Stimulated activated CD8-positive, alpha-beta memory T cell treated with anti-CD3 and anti-CD28 coated beads, Interleukin-7, amount 100 ng/mL, for 4 hours (primary cell): ENCODE measurements at regions not wholly inside any gene's neighbourhood (a gene's known extent, or its start where the extent isn't known, plus 50 kb on each side); places are given as distances from the start of the nearest gene placed in this dataset.
"Not testable (repeated sequence)": the region's sequence is repeated elsewhere in the genome, so short reads cannot be mapped to it uniquely, and the experiment has no call there.

ENCODE experiments used
- DNase-seq, 2 donors: peaks; one replicate each; pipeline ENCODE4 v3.0.0-alpha.2; 2020; ENCODE audit warnings: low read depth in 2 of 2

DNA sequence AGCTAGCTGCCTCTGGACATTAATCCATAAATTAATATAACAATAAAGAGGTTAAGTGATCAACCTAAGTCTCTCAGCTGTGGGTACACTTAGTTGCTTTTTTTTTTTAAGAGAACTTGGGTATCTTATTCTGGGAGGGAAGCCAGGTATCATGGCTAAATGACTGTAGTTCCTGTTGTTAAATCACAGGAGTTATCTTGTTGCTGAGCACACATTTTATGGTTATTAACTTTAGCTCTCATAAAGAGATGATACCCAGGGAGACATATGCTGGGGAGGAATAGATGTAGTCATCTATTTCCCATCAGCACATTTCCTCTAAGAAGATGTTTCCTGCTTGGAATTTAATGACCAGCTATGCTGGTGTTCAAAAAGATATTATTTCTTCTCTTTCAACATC, 227.8 kb downstream of the PTGER3 start:
- DNase-seq = no peak

DNA sequence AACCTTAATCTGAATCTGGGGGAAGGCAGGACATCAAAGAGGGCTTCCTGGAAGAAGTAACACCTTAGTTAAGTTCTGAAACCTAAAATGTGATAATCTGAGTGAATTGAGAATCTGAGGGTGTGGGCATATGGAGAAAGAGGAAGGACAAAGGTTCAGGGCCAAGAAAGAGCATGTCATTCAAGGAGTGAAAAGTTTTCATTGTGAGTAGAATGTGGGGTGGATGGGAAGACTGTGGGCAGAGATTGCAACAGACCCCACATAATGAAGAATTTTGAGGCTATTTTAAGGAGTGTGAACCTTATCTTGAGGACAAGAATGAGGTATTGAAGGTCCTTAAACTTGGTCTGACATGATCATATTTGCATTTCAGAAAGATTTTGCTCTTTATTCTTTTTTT, 227.2 kb downstream of the PTGER3 start:
- no peak for DNase-seq

- no peak for DNase-seq
These were observed 226.6 kb downstream of the PTGER3 start for GRCh38 chr1:70820995-70821394.

DNA sequence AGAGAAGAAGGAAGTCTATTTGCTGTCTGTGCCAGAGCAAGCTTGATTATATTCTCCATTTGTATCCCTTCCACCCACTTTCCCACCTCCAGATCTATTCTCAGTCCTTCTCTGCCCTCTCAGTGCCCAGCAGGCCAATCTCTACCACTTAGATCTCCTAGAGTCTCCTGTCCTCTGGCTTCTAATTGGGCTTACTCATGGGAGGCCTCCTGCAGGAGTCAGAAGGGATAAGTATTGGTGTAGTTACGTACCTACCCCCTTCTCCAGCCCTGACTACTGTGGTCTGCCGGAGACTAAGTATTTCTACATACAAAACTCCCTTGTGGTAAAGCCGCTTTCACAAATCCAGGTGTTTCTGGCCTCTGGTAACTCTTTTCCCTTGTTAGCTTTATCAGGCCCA, 221.2 kb downstream of the PTGER3 start:
- no peak for DNase-seq

DNA sequence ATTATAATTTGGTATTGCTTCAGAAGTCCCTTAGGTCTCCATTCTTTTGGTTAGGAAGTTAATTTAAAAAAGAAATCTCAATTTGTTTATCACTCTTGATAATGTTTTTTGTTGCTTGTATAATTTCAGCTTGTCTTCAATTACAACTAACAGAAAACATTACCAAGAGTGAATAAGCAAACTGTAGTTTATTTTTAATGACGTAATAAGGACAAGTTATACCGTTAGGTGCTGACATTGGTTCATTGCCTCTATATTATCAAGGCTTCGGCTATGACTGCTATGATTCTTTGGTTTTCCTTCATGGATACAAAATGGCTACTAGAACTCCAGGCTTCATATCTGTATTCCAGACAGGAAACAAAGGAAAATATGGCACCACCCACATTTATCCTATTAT, 220.6 kb downstream of the PTGER3 start:
- no peak for DNase-seq

DNA sequence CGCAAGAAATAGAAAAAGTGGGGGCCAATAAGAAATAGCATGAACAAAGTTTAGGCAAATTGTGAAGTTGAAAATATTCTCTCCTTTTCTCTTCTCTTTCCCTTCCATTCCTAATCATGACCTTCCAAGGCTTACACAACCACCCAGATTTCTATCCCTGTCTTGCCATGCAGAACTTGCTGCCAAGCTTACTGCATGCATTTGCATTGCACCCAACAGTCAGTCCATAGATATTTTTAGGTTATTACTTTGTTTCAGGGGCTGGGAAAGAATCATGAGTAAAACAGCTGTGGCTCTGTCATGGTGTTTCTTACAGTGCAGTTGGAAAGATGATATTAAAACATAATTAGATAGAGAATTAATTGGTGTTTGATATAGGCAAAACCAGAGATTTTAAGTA, 219.4 kb downstream of the PTGER3 start:
- no peak for DNase-seq

GRCh38 chr1:70834365-70834764, 213.3 kb downstream of the PTGER3 start:
- DNase-seq = not testable (repeated sequence)

- DNase-seq = no peak
These were observed 211.2 kb downstream of the PTGER3 start for GRCh38 chr1:70836456-70836855.

GRCh38 chr1:70840260-70840953, 207.2 kb downstream of the PTGER3 start:
- no peak for DNase-seq

DNA sequence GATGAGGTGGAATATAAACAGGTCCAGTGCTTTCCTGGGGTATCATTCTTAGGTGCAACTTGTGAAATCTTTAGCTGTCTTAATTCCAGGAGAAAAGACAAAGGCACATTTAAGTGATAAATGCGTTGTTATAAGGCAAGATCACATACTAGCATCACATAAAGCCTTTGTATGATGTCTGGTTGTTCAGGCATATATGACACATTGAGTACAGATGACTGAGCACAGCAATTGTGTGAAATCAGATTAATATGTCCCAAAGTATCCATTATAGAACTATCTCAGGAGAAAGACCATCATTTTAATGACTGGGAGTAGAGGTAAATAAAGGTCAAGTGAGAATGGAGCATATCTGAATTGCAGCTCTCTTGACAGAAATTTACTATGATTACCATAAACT, 205.1 kb downstream of the PTGER3 start:
- no peak for DNase-seq

GRCh38 chr1:70843452-70843851, 204.2 kb downstream of the PTGER3 start:
- no peak for DNase-seq

DNA sequence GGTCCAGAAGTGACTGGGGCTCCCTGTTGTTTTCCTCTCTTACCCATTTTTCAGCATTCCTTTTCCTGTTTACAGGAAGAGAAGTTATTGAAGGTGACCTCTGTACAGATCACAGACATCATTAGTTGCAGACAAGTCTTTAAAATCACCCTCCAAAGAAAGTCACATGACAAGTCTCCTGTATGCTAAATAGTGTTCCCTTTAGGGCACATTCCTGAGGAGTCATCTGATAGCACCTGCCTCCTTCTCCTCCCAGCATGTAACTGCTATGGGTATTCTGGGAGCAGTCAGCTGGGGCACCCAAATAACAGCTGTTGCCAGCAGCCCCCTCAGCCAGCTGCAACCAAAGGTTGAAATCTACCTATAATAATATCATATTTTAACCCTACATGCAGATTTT, 200.6 kb downstream of the PTGER3 start:
- DNase-seq = no peak

DNA sequence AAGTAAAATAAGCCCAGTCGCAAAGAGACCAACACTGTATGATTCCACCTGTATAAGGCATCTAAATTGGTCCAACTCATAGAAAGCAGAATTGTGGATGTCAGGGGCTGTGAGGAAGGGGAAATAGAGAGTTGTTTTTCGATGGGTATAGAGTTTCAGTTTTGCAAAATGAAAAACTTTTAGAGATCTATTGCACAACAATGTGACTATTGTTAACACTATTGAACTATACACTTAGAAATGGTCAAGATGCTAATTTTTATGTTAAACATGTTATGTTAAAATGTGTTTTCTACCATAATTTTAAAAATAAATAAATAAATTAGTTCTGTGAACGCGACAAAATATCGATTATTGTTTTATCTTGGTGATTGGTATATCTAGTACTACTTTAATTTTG, 192.4 kb downstream of the PTGER3 start:
- no peak for DNase-seq

GRCh38 chr1:70856201-70856600, 191.4 kb downstream of the PTGER3 start:
- no peak for DNase-seq

DNA sequence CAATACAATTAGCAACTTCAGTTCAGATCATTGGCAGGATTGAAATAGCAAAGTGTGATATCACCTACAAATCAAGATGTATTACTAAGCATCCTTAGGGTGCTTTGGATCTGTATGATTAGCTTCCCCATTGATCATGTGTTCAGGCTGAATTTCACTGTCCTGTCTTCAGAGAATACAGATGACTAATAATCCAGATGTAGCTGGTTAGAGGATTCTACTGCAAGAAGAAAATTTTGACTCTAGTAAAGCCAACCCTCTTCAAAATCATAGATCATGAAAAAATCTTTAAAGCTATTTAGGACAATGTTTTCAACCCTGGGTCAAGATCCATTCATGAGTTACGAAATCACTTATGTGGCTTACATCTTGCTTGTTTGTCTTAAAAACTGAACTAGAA, 184.4 kb downstream of the PTGER3 start:
- no peak for DNase-seq

GRCh38 chr1:70864302-70864701, 183.3 kb downstream of the PTGER3 start:
- no peak for DNase-seq

- no peak for DNase-seq
These were observed 180.9 kb downstream of the PTGER3 start for GRCh38 chr1:70866542-70867264.

DNA sequence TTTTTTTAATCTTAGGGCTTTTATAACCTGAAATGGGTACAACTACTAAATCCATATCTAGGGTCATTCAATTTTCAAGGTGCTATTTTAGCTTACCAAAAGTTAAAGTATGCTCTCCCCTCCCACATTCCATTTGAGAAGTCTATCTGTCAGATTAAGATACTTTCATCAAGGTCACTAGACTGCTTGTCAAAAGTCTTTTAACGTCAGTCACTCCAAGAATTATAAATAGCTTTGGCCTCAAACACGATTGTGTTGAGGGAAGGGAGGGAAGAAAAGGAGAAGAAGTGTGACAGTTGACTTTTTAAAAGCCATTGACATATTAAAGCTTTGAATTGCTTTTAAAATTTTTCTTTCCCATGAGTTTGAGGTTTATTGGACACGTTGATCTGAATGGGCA, 175.8 kb downstream of the PTGER3 start:
- DNase-seq = no peak

DNA sequence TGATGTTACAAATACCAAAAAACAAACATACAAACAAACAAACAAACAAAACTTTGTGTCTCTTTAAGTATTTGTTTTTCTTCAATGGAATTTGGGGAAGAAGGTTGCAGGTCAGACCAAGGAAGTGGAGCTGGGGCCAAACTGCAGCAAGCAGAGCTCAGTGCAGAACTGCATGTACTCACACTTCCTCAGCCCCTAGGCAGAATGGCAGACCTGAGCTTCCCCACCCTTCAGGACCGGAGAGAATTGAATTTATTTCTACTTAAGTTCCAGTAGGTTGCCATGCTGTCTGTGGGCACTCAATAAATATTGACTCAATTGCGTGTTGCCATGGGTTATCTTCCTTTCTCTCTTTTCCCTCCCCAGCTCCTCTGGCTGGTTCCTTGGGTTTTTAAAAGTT, 173.6 kb downstream of the PTGER3 start:
- no peak for DNase-seq

- DNase-seq = no peak
These were observed 172.8 kb downstream of the PTGER3 start for GRCh38 chr1:70874818-70875217.

DNA sequence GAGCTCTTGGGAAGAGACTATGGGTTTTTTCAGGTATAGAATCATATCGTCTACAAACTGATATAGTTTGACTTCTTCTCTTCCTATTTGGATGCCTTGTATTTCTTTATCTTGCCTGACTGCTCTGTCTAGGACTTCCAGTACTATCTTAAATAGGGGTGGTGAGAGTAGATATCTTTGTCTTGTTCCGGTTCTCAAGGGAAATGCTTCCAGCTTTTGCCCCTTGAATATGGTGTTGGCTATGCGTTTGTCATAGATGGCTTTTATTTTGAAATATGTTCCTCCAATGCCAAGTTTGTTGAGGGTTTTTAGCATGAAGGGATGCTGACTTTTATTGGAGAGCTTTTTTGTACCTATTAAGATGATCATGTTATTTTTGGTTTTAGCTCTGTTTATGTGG, 170.3 kb downstream of the PTGER3 start:
- DNase-seq = no peak

DNA sequence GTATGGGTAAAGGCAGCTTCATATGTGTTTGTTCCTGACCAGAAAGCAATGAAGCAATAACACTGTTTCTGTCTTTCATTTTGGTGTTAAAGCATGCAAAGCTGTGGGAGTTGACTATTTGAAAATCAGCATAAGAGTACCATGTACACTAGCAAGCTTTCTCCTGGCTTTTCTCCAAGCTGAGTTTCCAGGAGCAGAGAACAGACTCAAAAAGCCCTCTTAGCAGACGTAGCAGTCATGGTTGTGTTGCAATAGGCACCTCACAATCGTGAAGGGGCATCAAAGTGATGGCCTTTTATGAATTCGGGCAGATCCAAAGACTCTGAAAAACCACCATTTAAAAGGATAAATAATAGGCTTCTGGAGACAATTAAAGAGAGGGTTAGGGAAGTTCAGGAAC, 159.7 kb downstream of the PTGER3 start:
- DNase-seq = no peak

DNA sequence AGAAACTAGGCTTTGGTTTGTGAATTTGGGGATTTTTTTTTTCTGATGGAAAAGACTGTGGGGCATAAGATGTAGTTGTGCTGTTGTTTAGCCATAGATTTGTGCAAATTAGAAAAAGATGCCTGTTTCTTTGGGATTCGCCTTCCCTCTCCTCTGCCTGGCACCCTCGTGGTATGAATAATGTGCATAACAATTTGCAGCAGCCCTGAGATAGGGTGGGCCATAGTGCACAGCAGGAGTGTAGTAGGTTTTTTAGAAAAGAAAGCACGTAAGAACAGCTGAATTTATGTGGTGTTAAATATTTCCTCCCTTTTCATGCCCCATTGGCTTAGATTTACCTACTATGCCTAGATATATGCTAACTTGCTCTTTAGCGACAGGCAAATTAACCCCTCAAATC, 158.9 kb downstream of the PTGER3 start:
- no peak for DNase-seq

DNA sequence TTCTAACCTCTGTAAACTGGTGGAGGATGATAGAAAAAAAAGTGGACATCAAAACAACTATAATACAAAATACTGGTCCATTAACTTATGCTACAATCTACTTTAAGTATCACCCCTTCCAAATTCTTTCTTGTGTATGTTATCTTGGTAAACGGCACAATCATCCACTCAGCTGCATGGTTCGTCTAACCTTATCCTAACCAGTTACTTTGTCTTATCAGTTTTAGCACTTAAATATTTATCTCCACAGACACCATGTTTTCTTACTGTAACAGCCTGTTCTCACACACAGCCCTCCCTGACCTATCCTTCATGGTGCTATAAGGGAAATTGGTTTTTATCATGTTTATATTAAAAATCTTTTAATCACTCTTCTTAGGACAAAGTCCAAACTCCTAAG, 157.2 kb downstream of the PTGER3 start:
- no peak for DNase-seq
